Psoas muscle (tissue), 7 donors: ENCODE measurements at regions not wholly inside any gene's neighbourhood (a gene's known extent, or its start where the extent isn't known, plus 50 kb on each side); places are given as distances from the start of the nearest gene placed in this dataset.

Experiments used
- ATAC-seq, 4 donors: fragments of 200-7000 bp; cut with Tn5 transposase; one replicate each; pipeline ENCODE4 v1.9.1; 2020; ENCODE audit warnings: moderate library complexity in 3 of 4, mild to moderate bottlenecking in 2 of 4
- DNase-seq, 2 donors: peaks; one replicate each; pipeline ENCODE4 v3.0.0-alpha.2; 2020
- H3K27ac ChIP-seq: fragments of 200-600 bp; one replicate; pipeline ENCODE4 v1.8.0; 2022
- H3K27me3 ChIP-seq, 3 donors: fragments of 200-600 bp in 1 of 3; one replicate each; pipeline versions ENCODE4 v1.6.1 to v1.8.0; 2013 to 2022; ENCODE audit warnings: low read length in 2 of 3, mild to moderate bottlenecking in 2 of 3, moderate library complexity in 1 of 3; ENCODE audit not compliant: insufficient read depth in 3 of 3
- H3K36me3 ChIP-seq, 2 donors: fragments of 200-600 bp in 1 of 2; one replicate each; pipeline versions ENCODE4 v1.6.1 to v1.8.0; 2013 to 2022; ENCODE audit warnings: low read depth in 1 of 2, mild to moderate bottlenecking in 1 of 2, moderate library complexity in 1 of 2; ENCODE audit not compliant: insufficient read depth in 1 of 2
- H3K4me1 ChIP-seq: fragments of 200-600 bp; one replicate; pipeline ENCODE4 v1.8.0; 2022
- H3K4me3 ChIP-seq: fragments of 200-600 bp; one replicate; pipeline ENCODE4 v1.8.0; 2022; ENCODE audit warnings: mild to moderate bottlenecking
- H3K9me3 ChIP-seq: fragments of 200-600 bp; one replicate; pipeline ENCODE4 v1.8.0; 2022
- WGBS, 3 donors: extraction: QIAGEN DNeasy Blood & Tissue Kit; methylation state at CpG; one replicate each; pipeline versions ENCODE4 v1.1.6 to v1.1.7; 2013; 5-methylcytosine and 5-hydroxymethylcytosine counted together
- intact Hi-C, 2 donors: fragments of 100-400 bp; cut with DNase I; formaldehyde crosslinking; loops; one replicate each; pipeline versions ENCODE4 v1.11.0 to v1.14.2; 2022
- TF ChIP-seq, protein P1 (sequence below): fragments of 200-600 bp; IDR thresholded peaks from one replicate; pipeline ENCODE4 v1.8.0; 2022; ENCODE audit warnings: antibody characterized with exemption
- donor health status: healthy with polysubstance abuse.
- donor health status: DM: no; HTN: no; CAD: no; lungs with moderate emphysema.
- donor health status: Bipolar disorder and iron deficiency.
- donor health status: healthy.
- donor health status: DM: yes; HTN: yes; CAD: no.
- donor health status: DM: no; HTN: no; CAD: no.
- donor health status: DM: yes; HTN: yes; CAD: no.

- 92 to 94% (median 92%) methylated on average over 1 of the region's 1 CpG for WGBS, 3 donors
- Histone ChIP-seq H3K9me3 (no peaks in the 10 kb centered on the region), H3K27ac (no peak overlapping the region), H3K4me1 (no peaks in the 10 kb centered on the region), H3K4me3 (no peak overlapping the region), H3K36me3 (no peaks in the 10 kb centered on the region), H3K27me3 (no peaks in the 10 kb centered on the region)
- intact Hi-C loops: no loop called here
- TF ChIP-seq, protein P1, sequence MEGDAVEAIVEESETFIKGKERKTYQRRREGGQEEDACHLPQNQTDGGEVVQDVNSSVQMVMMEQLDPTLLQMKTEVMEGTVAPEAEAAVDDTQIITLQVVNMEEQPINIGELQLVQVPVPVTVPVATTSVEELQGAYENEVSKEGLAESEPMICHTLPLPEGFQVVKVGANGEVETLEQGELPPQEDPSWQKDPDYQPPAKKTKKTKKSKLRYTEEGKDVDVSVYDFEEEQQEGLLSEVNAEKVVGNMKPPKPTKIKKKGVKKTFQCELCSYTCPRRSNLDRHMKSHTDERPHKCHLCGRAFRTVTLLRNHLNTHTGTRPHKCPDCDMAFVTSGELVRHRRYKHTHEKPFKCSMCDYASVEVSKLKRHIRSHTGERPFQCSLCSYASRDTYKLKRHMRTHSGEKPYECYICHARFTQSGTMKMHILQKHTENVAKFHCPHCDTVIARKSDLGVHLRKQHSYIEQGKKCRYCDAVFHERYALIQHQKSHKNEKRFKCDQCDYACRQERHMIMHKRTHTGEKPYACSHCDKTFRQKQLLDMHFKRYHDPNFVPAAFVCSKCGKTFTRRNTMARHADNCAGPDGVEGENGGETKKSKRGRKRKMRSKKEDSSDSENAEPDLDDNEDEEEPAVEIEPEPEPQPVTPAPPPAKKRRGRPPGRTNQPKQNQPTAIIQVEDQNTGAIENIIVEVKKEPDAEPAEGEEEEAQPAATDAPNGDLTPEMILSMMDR: no peak
- ATAC-seq: no peak
- DNase-seq: no peak
Measured at GRCh38 chr2:82814146-82814545, 1644.9 kb downstream of the SUCLG1 start.

GRCh38 chr2:82811946-82812345 is 1647.1 kb downstream of the SUCLG1 start:
- DNase-seq: no peak
- TF ChIP-seq, protein P1: no peak
- Histone ChIP-seq H3K4me3 (no peak overlapping the region), H3K9me3 (no peaks in the 10 kb centered on the region), H3K36me3 (no peaks in the 10 kb centered on the region), H3K27ac (no peak overlapping the region), H3K27me3 (no peaks in the 10 kb centered on the region), H3K4me1 (no peaks in the 10 kb centered on the region)
- no peak for ATAC-seq
- 5 to 14% (median 6%) methylated on average over 1 of the region's 1 CpG for WGBS, 3 donors
- intact Hi-C loops: no loop called here

GRCh38 chr2:82803307-82803706 is 1655.8 kb downstream of the SUCLG1 start:
- Histone ChIP-seq H3K4me1 (no peaks in the 10 kb centered on the region), H3K4me3 (no peak overlapping the region), H3K27me3 (peaks cover 0 to 3% (median 0%) of the 10 kb centered on the region in 3 donors), H3K27ac (no peak overlapping the region), H3K9me3 (peaks cover 6% of the 10 kb centered on the region), H3K36me3 (no peaks in the 10 kb centered on the region)
- DNase-seq (no peak), ATAC-seq (no peak)
- intact Hi-C loops: no loop called here
- WGBS, 3 donors: 89 to 95% (median 94%) methylated on average over 2 of the region's 2 CpGs
- TF ChIP-seq, protein P1: no peak

GRCh38 chr2:82797469-82797868 is 1661.6 kb downstream of the SUCLG1 start:
- no peak for ATAC-seq
- TF ChIP-seq, protein P1: no peak
- DNase-seq: no peak
- no peaks in the 10 kb centered on the region for H3K36me3 ChIP-seq
- H3K4me1 ChIP-seq: no peaks in the 10 kb centered on the region
- no peaks in the 10 kb centered on the region for H3K9me3 ChIP-seq
- WGBS, 3 donors: 58 to 71% (median 70%) methylated on average over 3 of the region's 3 CpGs
- intact Hi-C loops: no loop called here
- no peak overlapping the region for H3K27ac ChIP-seq
- no peak overlapping the region for H3K4me3 ChIP-seq
- H3K27me3 ChIP-seq: no peaks in the 10 kb centered on the region

- TF ChIP-seq, protein P1: no peak
- 89 to 93% (median 89%) methylated on average over 1 of the region's 1 CpG for WGBS, 3 donors
- H3K27ac ChIP-seq: no peak overlapping the region
Measured at GRCh38 chr2:82796132-82796531, 1662.9 kb downstream of the SUCLG1 start.

More at GRCh38 chr2:82796132-82796531, 1662.9 kb downstream of the SUCLG1 start:
- DNase-seq (no peak), ATAC-seq (no peak)
- H3K9me3 ChIP-seq: no peaks in the 10 kb centered on the region
- no peak overlapping the region for H3K4me3 ChIP-seq
- intact Hi-C loops: no loop called here
- H3K36me3 ChIP-seq: no peaks in the 10 kb centered on the region
- no peaks in the 10 kb centered on the region for H3K27me3 ChIP-seq
- no peaks in the 10 kb centered on the region for H3K4me1 ChIP-seq
